H1 (cell line): ENCODE measurements at regions not wholly inside any gene's neighbourhood (a gene's known extent, or its start where the extent isn't known, plus 50 kb on each side); places are given as distances from the start of the nearest gene placed in this dataset.

Experiments
- CTCF ChIA-PET: fragments of 300-600 bp; sonication (Branson Sonifier 250); formaldehyde crosslinking; loops from one replicate; lab custom pipeline; 2021; ENCODE audit not compliant: partially characterized antibody; lab: Charles Lee
- POLR2A ChIA-PET: fragments of 300-600 bp; sonication (Branson Sonifier 250); formaldehyde crosslinking; loops from one replicate; lab custom pipeline; 2021; ENCODE audit warnings: inconsistent platforms; ENCODE audit not compliant: partially characterized antibody; lab: Charles Lee
- DNase-seq, 2 experiments: peaks; one replicate each; pipeline versions ENCODE4 v3.0.0 to v3.0.0-alpha.2; 2010 to 2022; ENCODE audit warnings: low spot score in 2 of 2, low read depth in 1 of 2, mixed read lengths in 1 of 2
- FAIRE-seq: peaks from 2 replicates; lab custom pipeline; 2011; peaks lifted over from hg19 to GRCh38; lab: Jason Lieb, UNC
- H2AFZ ChIP-seq: 2 replicates; pipeline ENCODE4 v1.8.1; 2012; ENCODE audit warnings: low read length, inconsistent platforms
- H2AK5ac ChIP-seq: 2 replicates; pipeline ENCODE4 v1.6.1; 2013; ENCODE audit warnings: low read depth, low read length
- H2BK120ac ChIP-seq: replicated peaks from 2 replicates; pipeline ENCODE3; 2013; ENCODE audit warnings: low read depth, low read length, inconsistent platforms
- H2BK12ac ChIP-seq: 2 replicates; pipeline ENCODE4 v1.6.1; 2013; ENCODE audit warnings: low read depth, low read length
- H2BK15ac ChIP-seq: 2 replicates; pipeline ENCODE4 v1.6.1; 2013; ENCODE audit warnings: low read length
- H2BK20ac ChIP-seq: 2 replicates; pipeline ENCODE4 v1.6.1; 2013; ENCODE audit warnings: low read length
- H2BK5ac ChIP-seq: 2 replicates; pipeline ENCODE4 v1.6.1; 2013; ENCODE audit warnings: low read depth, low read length
- H3K14ac ChIP-seq: 2 replicates; pipeline ENCODE4 v1.6.1; 2013; ENCODE audit warnings: inconsistent platforms; ENCODE audit not compliant: insufficient read length
- H3K18ac ChIP-seq: 2 replicates; pipeline ENCODE4 v1.6.1; 2013; ENCODE audit warnings: low read length; ENCODE audit errors: extremely low read depth
- H3K23ac ChIP-seq: 2 replicates; pipeline ENCODE4 v1.6.1; 2013; ENCODE audit warnings: inconsistent platforms; ENCODE audit not compliant: insufficient read length
- H3K23me2 ChIP-seq: 2 replicates; pipeline ENCODE4 v1.6.1; 2013; ENCODE audit warnings: low read depth, low read length
- H3K27ac ChIP-seq: 2 replicates; pipeline ENCODE4 v1.6.1; 2011; ENCODE audit warnings: low read depth, low read length, inconsistent platforms
- H3K27me3 ChIP-seq, 4 experiments: replicated peaks in 1 of 4; 1 replicate in 1 of 4; 2 replicates in 3 of 4; pipeline versions ENCODE4 v1.6.1 to v1.8.1; 2011 to 2013; ENCODE audit warnings: low read length in 3 of 4, mild to moderate bottlenecking in 3 of 4, inconsistent platforms in 2 of 4, mixed read lengths in 2 of 4, moderate library complexity in 1 of 4; ENCODE audit not compliant: control insufficient read depth in 3 of 4, insufficient read depth in 3 of 4; ENCODE audit errors: extremely low read depth in 1 of 4
- H3K36me3 ChIP-seq, 4 experiments: 2 replicates each; pipeline versions ENCODE4 v1.6.1 to v1.8.1; 2011 to 2013; ENCODE audit warnings: mild to moderate bottlenecking in 4 of 4, low read length in 3 of 4, moderate library complexity in 2 of 4, control low read depth in 1 of 4, inconsistent platforms in 1 of 4; ENCODE audit not compliant: insufficient read depth in 4 of 4, control insufficient read depth in 2 of 4
- H3K4ac ChIP-seq: replicated peaks from 2 replicates; pipeline ENCODE3; 2013; ENCODE audit warnings: low read length, low read depth, mixed read lengths, inconsistent platforms; ENCODE audit not compliant: insufficient read length
- H3K4me1 ChIP-seq, 4 experiments: replicated peaks in 1 of 4; 1 replicate in 1 of 4; 2 replicates in 3 of 4; pipeline versions ENCODE4 v1.6.1 to v1.8.1; 2011 to 2013; ENCODE audit warnings: low read length in 3 of 4, inconsistent platforms in 2 of 4, mixed read lengths in 1 of 4; ENCODE audit not compliant: insufficient read depth in 4 of 4, control insufficient read depth in 3 of 4
- H3K4me2 ChIP-seq, 2 experiments: 2 replicates each; pipeline versions ENCODE4 v1.6.1 to v1.8.1; 2011 to 2013; ENCODE audit warnings: low read depth in 2 of 2, low read length in 2 of 2, control low read depth in 1 of 2, inconsistent platforms in 1 of 2, mild to moderate bottlenecking in 1 of 2; ENCODE audit not compliant: insufficient read depth in 1 of 2
- H3K4me3 ChIP-seq, 4 experiments: fragments of 200-600, 300-600 bp in 1 of 4; sonication (generic), shearing (Covaris generic), sonication (Bioruptor Twin) in 1 of 4; 2 replicates each; pipeline versions ENCODE4 v1.5.1 to v1.8.1; 2011 to 2016; ENCODE audit warnings: low read length in 4 of 4, low read depth in 3 of 4, control low read depth in 2 of 4, inconsistent platforms in 2 of 4, mild to moderate bottlenecking in 2 of 4, mixed read lengths in 1 of 4, moderate library complexity in 1 of 4; ENCODE audit not compliant: insufficient read depth in 2 of 4; ENCODE audit errors: extremely low read depth in 1 of 4
- H3K56ac ChIP-seq: replicated peaks from 2 replicates; pipeline ENCODE3; 2013; ENCODE audit warnings: low read depth, mild to moderate bottlenecking, mixed read lengths, low read length, inconsistent platforms; ENCODE audit not compliant: insufficient read length
- H3K79me1 ChIP-seq: 2 replicates; pipeline ENCODE4 v1.6.1; 2013; ENCODE audit warnings: low read depth, low read length, control low read depth
- H3K79me2 ChIP-seq, 2 experiments: 2 replicates each; pipeline versions ENCODE4 v1.6.1 to v1.8.1; 2012 to 2013; ENCODE audit warnings: low read length in 2 of 2, mild to moderate bottlenecking in 2 of 2, inconsistent platforms in 1 of 2; ENCODE audit not compliant: insufficient read depth in 2 of 2, control insufficient read depth in 1 of 2
- H3K9ac ChIP-seq, 4 experiments: replicated peaks in 1 of 4; 1 replicate in 1 of 4; 2 replicates in 3 of 4; pipeline versions ENCODE4 v1.6.1 to v1.8.1; 2011 to 2013; ENCODE audit warnings: low read depth in 3 of 4, low read length in 3 of 4, control low read depth in 2 of 4, mild to moderate bottlenecking in 2 of 4, moderate library complexity in 2 of 4, inconsistent platforms in 1 of 4; ENCODE audit errors: extremely low read depth in 1 of 4
- H3K9me3 ChIP-seq, 2 experiments: 2 replicates each; pipeline versions ENCODE4 v1.6.1 to v1.8.1; 2012 to 2013; ENCODE audit warnings: mild to moderate bottlenecking in 2 of 2, moderate library complexity in 2 of 2, control low read depth in 1 of 2, inconsistent platforms in 1 of 2, low read depth in 1 of 2, low read length in 1 of 2, mixed read lengths in 1 of 2; ENCODE audit not compliant: insufficient read depth in 2 of 2
- H4K20me1 ChIP-seq, 2 experiments: replicated peaks in 1 of 2; 2 replicates each; pipeline versions ENCODE3 to v1.8.1; 2011 to 2013; ENCODE audit warnings: inconsistent platforms in 2 of 2, low read length in 2 of 2, mild to moderate bottlenecking in 1 of 2; ENCODE audit not compliant: insufficient read depth in 2 of 2, control insufficient read depth in 1 of 2
- H4K5ac ChIP-seq: 2 replicates; pipeline ENCODE4 v1.6.1; 2013; ENCODE audit warnings: low read length, low read depth, mixed read lengths, inconsistent platforms; ENCODE audit not compliant: insufficient read length
- H4K8ac ChIP-seq: 2 replicates; pipeline ENCODE4 v1.8.0; 2013; ENCODE audit warnings: mild to moderate bottlenecking, moderate library complexity, low read length, inconsistent platforms; ENCODE audit not compliant: insufficient read depth; ENCODE audit errors: extremely low read depth
- H4K91ac ChIP-seq: replicated peaks from 2 replicates; pipeline ENCODE3; 2013; ENCODE audit warnings: low read length, mixed read lengths, inconsistent platforms; ENCODE audit not compliant: insufficient read length
- CBX5 ChIP-seq: fragments of 300-800, 300-1000 bp; sonication (generic); IDR thresholded peaks from 2 replicates; pipeline ENCODE4 v1.7.1; 2016; ENCODE audit warnings: antibody characterized with exemption, low read length, low read depth
- CHD1 ChIP-seq: IDR thresholded peaks from 2 replicates; pipeline ENCODE4 v1.6.1; 2012; ENCODE audit warnings: low read depth, low read length, improper control_type of control experiment
- CHD2 ChIP-seq: IDR thresholded peaks from 2 replicates; pipeline ENCODE4 v1.6.1; 2012; ENCODE audit warnings: low read length, improper control_type of control experiment
- EGR1 ChIP-seq: IDR thresholded peaks from 2 replicates; pipeline ENCODE4 v1.6.1; 2011; ENCODE audit warnings: low read depth, low read length, borderline replicate concordance
- EP300 ChIP-seq, 2 experiments: IDR thresholded peaks; 1 replicate in 1 of 2; 2 replicates in 1 of 2; pipeline ENCODE4 v1.6.1; 2011 to 2012; ENCODE audit warnings: low read depth in 2 of 2, low read length in 2 of 2, mild to moderate bottlenecking in 2 of 2, borderline replicate concordance in 1 of 2, inconsistent platforms in 1 of 2, moderate library complexity in 1 of 2
- EZH2 ChIP-seq: fragments of 200-600 bp; sonication (generic); IDR thresholded peaks from 2 replicates; pipeline ENCODE4 v1.7.1; 2012; ENCODE audit warnings: low read depth, mild to moderate bottlenecking, moderate library complexity, low read length, inconsistent platforms; ENCODE audit not compliant: severe bottlenecking
- KDM5A ChIP-seq: fragments of 200-600 bp; IDR thresholded peaks from 2 replicates; pipeline ENCODE4 v1.7.1; 2012; ENCODE audit warnings: mild to moderate bottlenecking, low read length, inconsistent platforms, mixed read lengths
- PHF8 ChIP-seq: fragments of 200-600 bp; sonication (generic); conservative IDR thresholded peaks from 2 replicates; pipeline ENCODE4 v1.7.1; 2012; ENCODE audit warnings: low read depth, mild to moderate bottlenecking, inconsistent platforms, low read length, moderate library complexity
- SP2 ChIP-seq: IDR thresholded peaks from 2 replicates; pipeline ENCODE4 v1.6.1; 2012; ENCODE audit warnings: mild to moderate bottlenecking, low read length, inconsistent platforms
- SRF ChIP-seq: IDR thresholded peaks from 2 replicates; pipeline ENCODE4 v1.6.1; 2011; ENCODE audit warnings: mild to moderate bottlenecking, low read depth, low read length, moderate library complexity
- USF2 ChIP-seq: IDR thresholded peaks from 2 replicates; pipeline ENCODE4 v1.6.1; 2011; ENCODE audit warnings: low read length, improper control_type of control experiment
- YY1 ChIP-seq: IDR thresholded peaks from 2 replicates; pipeline ENCODE4 v1.6.1; 2011; ENCODE audit warnings: low read depth, mild to moderate bottlenecking, low read length
- WGBS, 2 experiments: shearing (Covaris generic) in 1 of 2; methylation state at CpG; one replicate each; pipeline versions ENCODE4 v1.1.6 to v1.1.7; 2013 to 2015; ENCODE audit warnings: low lambda C conversion rate in 2 of 2, mixed read lengths in 2 of 2, inconsistent platforms in 1 of 2, low coverage in 1 of 2, missing lambda C conversion rate in 1 of 2; ENCODE audit not compliant: insufficient replicate concordance in 2 of 2, insufficient coverage in 1 of 2, insufficient read length in 1 of 2; ENCODE audit errors: extremely low coverage in 1 of 2, missing lambda C conversion rate in 1 of 2; 5-methylcytosine and 5-hydroxymethylcytosine counted together

DNA sequence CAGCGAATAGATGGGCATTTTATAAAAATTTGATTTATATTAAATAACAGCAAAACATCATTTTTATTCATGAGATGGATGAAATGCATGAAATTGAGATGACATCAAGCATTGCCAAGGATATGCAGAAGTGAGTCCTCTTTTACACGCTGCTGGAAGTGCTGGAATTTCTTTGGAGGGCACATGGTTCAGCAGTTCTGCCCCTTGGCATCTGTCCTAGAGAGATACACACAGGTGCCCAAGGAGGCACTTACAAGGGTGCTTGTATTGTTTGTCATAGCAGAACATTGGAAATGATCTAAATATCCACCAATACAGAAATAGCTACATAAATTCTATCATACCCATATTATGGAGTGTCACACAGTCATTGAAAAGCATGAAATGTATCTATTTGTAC, 441.1 kb upstream of the TMPO start:
- Histone ChIP-seq H3K4ac (no peak overlapping the region), H3K27ac (no peak overlapping the region), H3K4me1 (0 out of 7 replicates have a peak, but pooled peaks cover 0 to 3% (median under 1%) of the 10 kb centered on the region in 4 experiments), H2BK120ac (no peak overlapping the region), H3K9ac (no peak overlapping the region), H4K8ac (no peak overlapping the region), H3K23ac (no peak overlapping the region), H3K14ac (no peak overlapping the region), H3K79me1 (no peaks in the 10 kb centered on the region), H3K27me3 (no peaks in the 10 kb centered on the region), H2BK20ac (no peak overlapping the region), H3K23me2 (no peaks in the 10 kb centered on the region), H3K36me3 (no peaks in the 10 kb centered on the region), H2BK12ac (no peak overlapping the region), H3K18ac (no peak overlapping the region), H2BK15ac (no peak overlapping the region), H3K56ac (no peak overlapping the region), H4K5ac (no peak overlapping the region), H2AK5ac (no peak overlapping the region), H3K4me3 (no peak overlapping the region), H4K91ac (no peak overlapping the region), H2AFZ (no peak overlapping the region), H3K4me2 (no peak overlapping the region), H4K20me1 (no peaks in the 10 kb centered on the region), H3K79me2 (no peaks in the 10 kb centered on the region), H2BK5ac (no peak overlapping the region), H3K9me3 (no peaks in the 10 kb centered on the region)
- ChIA-PET POLR2A (no interaction called here), CTCF (no interaction called here)
- WGBS, 2 experiments = 71% methylated on average over 2 of the region's 2 CpGs; no CpG with 5 or more reads in 1 of the 2 experiments
- no peak for FAIRE-seq
- no peak for DNase-seq
- TF ChIP-seq YY1 (no peak), EGR1 (no peak), USF2 (no peak), SP2 (no peak), SRF (no peak), CBX5 (no peak), CHD1 (no peak), PHF8 (no peak), KDM5A (no peak), EZH2 (no peak), EP300 (IDR thresholded peaks at IDR 0.05; ENCODE audit: borderline replicate concordance in 1 of 2, low read depth in 2 of 2, low read length in 2 of 2) (no peak), CHD2 (no peak)
